A172 (cell line): ENCODE measurements at regions not wholly inside any gene's neighbourhood (a gene's known extent, or its start where the extent isn't known, plus 50 kb on each side); places are given as distances from the start of the nearest gene placed in this dataset.
"Not testable (repeated sequence)": the region's sequence is repeated elsewhere in the genome, so short reads cannot be mapped to it uniquely, and the experiment has no call there.

Experiments used
- DNase-seq: peaks from one replicate; pipeline ENCODE4 v3.0.0-alpha.2; 2015; ENCODE audit warnings: low spot score

GRCh38 chr10:35933940-35934641, 292.0 kb upstream of the FZD8 start:
- no peak for DNase-seq

GRCh38 chr10:35933491-35933890, 291.4 kb upstream of the FZD8 start:
- DNase-seq = no peak

GRCh38 chr10:35929962-35930361, 287.9 kb upstream of the FZD8 start:
- not testable (repeated sequence) for DNase-seq

GRCh38 chr10:35928748-35929147, 286.7 kb upstream of the FZD8 start:
- no peak for DNase-seq

- DNase-seq = no peak
These were observed 285.9 kb upstream of the FZD8 start for GRCh38 chr10:35927990-35928488.

- DNase-seq = no peak
These were observed 285.2 kb upstream of the FZD8 start for GRCh38 chr10:35927341-35927740.

GRCh38 chr10:35926846-35927245, 284.8 kb upstream of the FZD8 start:
- no peak for DNase-seq

GRCh38 chr10:35925493-35925892, 283.4 kb upstream of the FZD8 start:
- DNase-seq = peak; percentile 20

GRCh38 chr10:35924759-35925158, 282.7 kb upstream of the FZD8 start:
- DNase-seq = no peak

GRCh38 chr10:35922876-35923600, 280.9 kb upstream of the FZD8 start:
- DNase-seq = no peak

GRCh38 chr10:35921866-35922350, 279.8 kb upstream of the FZD8 start:
- DNase-seq = no peak

GRCh38 chr10:35916791-35917190, 274.7 kb upstream of the FZD8 start:
- DNase-seq = no peak

- peak; percentile 55 for DNase-seq
These were observed 271.5 kb upstream of the FZD8 start for GRCh38 chr10:35913628-35914027.

GRCh38 chr10:35912615-35913569, 270.8 kb upstream of the FZD8 start:
- peak; percentile 35 for DNase-seq

- DNase-seq = no peak
These were observed 269.9 kb upstream of the FZD8 start for GRCh38 chr10:35911954-35912353.

GRCh38 chr10:35911233-35911632, 269.1 kb upstream of the FZD8 start:
- no peak for DNase-seq

GRCh38 chr10:35910234-35910633, 268.1 kb upstream of the FZD8 start:
- peak; percentile 51 for DNase-seq

GRCh38 chr10:35909121-35909720, 267.1 kb upstream of the FZD8 start:
- no peak for DNase-seq

- no peak for DNase-seq
These were observed 266.4 kb upstream of the FZD8 start for GRCh38 chr10:35908451-35908850.

- DNase-seq = no peak
These were observed 265.5 kb upstream of the FZD8 start for GRCh38 chr10:35907548-35907947.

- DNase-seq = no peak
These were observed 264.1 kb upstream of the FZD8 start for GRCh38 chr10:35906155-35906554.

- DNase-seq = no peak
These were observed 260.9 kb upstream of the FZD8 start for GRCh38 chr10:35903021-35903420.
